COLO668 (cell line): ENCODE measurements at regions not wholly inside any gene's neighbourhood (a gene's known extent, or its start where the extent isn't known, plus 50 kb on each side); places are given as distances from the start of the nearest gene placed in this dataset.

Experiments used
- DNase-seq: peaks from one replicate; lab custom pipeline; 2025; ENCODE audit not compliant: unreplicated experiment; lab: John Stamatoyannopoulos, UW

- no peak for DNase-seq
Observed at GRCh38 chrX:118878977-118879376, 55.4 kb downstream of the ZCCHC12 start.

GRCh38 chrX:118879586-118879985, 56.0 kb downstream of the ZCCHC12 start:
- no peak for DNase-seq

DNA sequence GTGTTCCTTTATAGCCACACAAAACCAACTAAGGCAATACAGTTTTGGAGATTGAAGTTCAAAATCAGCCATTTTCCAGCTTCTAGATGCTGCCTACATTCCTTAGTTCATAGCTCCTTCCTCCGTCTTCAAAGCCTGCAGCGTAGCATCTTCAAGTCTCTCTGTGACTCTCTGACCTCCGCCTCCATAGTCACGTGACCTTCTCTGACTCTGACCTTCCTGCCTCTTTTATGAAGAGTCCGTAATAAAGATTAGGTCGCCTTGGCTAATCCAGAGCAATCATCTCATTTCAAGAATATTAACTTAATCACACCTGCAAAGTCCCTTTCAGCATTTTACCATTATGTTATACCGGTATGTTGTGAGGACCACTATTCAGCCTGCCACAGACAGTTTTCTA, 60.4 kb downstream of the ZCCHC12 start:
- no peak for DNase-seq

DNA sequence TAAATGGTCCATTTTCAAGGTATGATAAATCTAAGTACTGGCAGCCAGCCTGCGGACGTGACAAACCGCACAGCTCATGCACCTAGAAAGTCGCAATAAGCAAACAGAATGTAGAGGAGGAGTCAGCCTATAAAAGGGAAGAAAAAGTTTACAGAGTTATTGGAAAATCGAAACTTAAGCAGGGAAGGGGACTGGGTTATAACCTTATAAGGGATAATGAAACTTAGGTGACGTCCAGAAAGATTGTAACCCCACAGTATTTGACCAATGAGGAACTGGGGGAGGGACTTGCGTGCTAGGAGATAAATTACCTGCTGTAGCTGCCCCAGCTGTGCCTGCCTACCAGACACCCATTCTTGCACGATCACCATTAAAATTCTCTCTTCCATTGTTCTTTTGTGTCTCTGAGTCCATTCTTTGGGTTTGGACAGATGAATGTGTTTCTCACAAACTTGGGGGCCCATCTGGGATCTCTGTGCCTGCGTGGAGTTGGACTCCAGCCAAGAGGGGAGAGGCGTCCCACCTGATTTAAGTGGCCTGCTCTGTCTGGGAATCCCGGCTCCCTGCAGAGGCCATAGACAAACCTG, 61.0 kb downstream of the ZCCHC12 start:
- DNase-seq: no peak

DNA sequence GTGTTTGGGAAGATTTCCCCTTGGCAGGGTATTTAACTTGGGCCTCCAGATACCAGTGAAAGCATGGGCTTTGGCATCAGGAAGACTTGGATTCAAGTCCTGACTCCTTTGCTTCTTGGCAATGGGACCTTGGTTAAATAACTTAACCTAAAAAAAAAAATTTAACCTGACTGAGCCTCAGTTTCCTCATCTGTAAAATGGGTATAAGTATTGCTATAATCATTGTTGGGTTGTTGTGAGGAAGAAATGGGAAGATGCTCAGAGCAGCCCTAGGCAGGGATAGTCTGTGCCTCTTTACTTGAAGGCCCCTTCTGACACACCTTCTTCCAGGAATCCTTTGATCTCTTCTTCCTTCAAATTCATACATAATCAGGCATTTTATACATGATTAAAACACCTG, 70.3 kb downstream of the ZCCHC12 start:
- DNase-seq: no peak

DNA sequence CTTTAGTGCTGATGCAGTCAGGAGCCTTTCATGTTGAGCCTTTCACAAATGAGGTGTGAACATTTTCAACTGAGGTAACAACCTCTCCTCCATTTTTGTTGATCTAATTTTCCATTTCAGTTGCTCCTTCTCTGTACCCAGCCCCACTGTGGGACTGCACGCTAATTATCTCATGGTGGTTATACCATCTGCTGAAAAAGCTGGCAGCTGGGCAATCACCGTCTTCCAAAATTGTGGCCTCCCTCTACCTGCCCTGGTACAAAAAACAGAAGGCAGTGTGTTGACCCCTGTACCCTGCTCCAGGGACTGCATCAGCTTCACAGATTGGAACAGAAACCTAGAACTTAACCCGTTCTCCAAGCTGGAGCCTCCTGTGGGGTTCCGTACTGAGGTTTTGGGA, 72.4 kb upstream of the LONRF3 start:
- peak; percentile 45 for DNase-seq

DNA sequence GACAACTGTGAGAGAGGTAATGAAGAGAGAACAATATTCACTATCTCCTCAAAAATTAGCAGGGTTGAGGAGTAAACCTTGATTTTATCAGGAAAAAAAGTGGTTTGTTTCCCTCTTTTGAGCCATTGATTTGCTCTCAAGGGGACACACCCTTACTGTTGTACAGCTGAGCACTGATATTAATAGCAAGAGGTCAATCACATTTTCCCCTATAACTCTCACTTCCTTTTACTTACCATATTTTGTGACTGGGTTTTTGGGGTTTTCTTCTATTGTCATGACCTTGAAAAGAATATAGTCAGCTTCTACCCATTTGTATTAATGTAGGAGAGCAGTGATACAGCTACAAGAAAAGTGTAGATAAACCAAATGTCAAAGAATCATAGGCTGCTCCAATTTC, 70.2 kb upstream of the LONRF3 start:
- DNase-seq: no peak

DNA sequence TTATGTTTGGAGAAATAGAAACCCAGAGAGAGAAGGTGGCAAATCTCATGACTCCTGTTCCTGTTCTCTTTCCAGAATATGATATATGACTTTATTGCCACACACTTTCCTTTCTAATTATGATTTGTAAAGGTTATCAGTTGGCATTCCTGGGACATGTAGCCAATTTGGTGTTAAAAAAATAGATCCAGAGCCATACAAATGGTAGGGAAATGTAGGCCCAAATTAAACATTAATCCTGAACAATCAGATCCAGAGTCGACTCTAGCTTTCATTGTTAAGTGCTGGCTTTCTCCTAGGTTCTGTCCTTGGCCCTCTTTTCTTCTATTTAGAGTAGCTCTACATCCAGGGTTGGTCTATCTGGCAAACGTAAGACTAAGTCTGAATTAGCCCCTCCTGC, 69.8 kb upstream of the LONRF3 start:
- DNase-seq: no peak
